Suprapubic skin (tissue), 4 donors: ENCODE measurements at regions not wholly inside any gene's neighbourhood (a gene's known extent, or its start where the extent isn't known, plus 50 kb on each side); places are given as distances from the start of the nearest gene placed in this dataset.

Source experiments
- DNase-seq, 2 donors: peaks; one replicate each; pipeline ENCODE4 v3.0.0-alpha.2; 2019; ENCODE audit warnings: low spot score in 2 of 2
- H3K27ac ChIP-seq: fragments of 200-600 bp; sonication (generic); one replicate; pipeline ENCODE4 v1.5.1; 2019
- H3K27me3 ChIP-seq: fragments of 200-600 bp; sonication (generic); one replicate; pipeline ENCODE4 v1.5.1; 2019
- H3K36me3 ChIP-seq: fragments of 200-600 bp; sonication (generic); one replicate; pipeline ENCODE4 v1.5.1; 2019
- H3K4me1 ChIP-seq: fragments of 200-600 bp; sonication (generic); one replicate; pipeline ENCODE4 v1.5.1; 2019
- H3K4me3 ChIP-seq: fragments of 200-600 bp; sonication (generic); one replicate; pipeline ENCODE4 v1.5.1; 2019; ENCODE audit warnings: mild to moderate bottlenecking
- H3K9me3 ChIP-seq: fragments of 200-600 bp; sonication (generic); one replicate; pipeline ENCODE4 v1.5.1; 2019
- EP300 ChIP-seq: sonication (generic); formaldehyde crosslinking; IDR thresholded peaks from one replicate; pipeline ENCODE4 v1.6.1; 2017; ENCODE audit warnings: antibody characterized with exemption
- POLR2A ChIP-seq, 2 donors: fragments of 450-650 bp; IDR thresholded peaks; one replicate each; pipeline ENCODE4 v1.6.1; 2017; ENCODE audit warnings: antibody characterized with exemption in 2 of 2, mild to moderate bottlenecking in 2 of 2, moderate library complexity in 2 of 2
- POLR2AphosphoS5 ChIP-seq, 3 donors: sonication (generic); formaldehyde crosslinking; IDR thresholded peaks; one replicate each; pipeline ENCODE4 v1.6.1; 2017; ENCODE audit warnings: antibody characterized with exemption in 3 of 3
- WGBS: methylation state at CpG from one replicate; pipeline ENCODE4 v1.1.5; 2018; 5-methylcytosine and 5-hydroxymethylcytosine counted together
- TF ChIP-seq, protein P1 (sequence below), 2 donors: fragments of 200-600 bp in 1 of 2; fragments of 450-650 bp in 1 of 2; sonication (generic) in 1 of 2; IDR thresholded peaks; one replicate each; pipeline ENCODE4 v1.5.1; 2016 to 2019; ENCODE audit warnings: antibody characterized with exemption in 2 of 2, mild to moderate bottlenecking in 1 of 2, moderate library complexity in 1 of 2

DNA sequence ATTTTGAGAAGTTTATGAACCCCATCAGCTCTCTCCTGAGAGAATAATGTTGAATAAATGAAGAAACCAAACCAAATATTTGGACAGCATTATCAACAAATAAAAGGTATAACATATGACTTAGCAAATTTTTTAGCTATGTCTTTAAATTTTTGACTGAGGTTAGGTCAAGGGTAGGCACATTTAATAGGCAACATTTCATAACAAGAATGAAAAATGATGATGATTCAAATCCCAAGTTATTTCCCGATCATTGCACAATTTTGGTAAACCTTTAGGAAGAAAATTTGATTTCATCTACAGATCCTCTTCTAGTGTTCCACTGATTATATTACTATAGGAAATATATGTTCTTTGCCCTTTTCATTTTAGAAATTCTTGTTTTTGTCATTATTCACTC lies 123.7 kb upstream of the TLR3 start:
- TF ChIP-seq, protein P1, sequence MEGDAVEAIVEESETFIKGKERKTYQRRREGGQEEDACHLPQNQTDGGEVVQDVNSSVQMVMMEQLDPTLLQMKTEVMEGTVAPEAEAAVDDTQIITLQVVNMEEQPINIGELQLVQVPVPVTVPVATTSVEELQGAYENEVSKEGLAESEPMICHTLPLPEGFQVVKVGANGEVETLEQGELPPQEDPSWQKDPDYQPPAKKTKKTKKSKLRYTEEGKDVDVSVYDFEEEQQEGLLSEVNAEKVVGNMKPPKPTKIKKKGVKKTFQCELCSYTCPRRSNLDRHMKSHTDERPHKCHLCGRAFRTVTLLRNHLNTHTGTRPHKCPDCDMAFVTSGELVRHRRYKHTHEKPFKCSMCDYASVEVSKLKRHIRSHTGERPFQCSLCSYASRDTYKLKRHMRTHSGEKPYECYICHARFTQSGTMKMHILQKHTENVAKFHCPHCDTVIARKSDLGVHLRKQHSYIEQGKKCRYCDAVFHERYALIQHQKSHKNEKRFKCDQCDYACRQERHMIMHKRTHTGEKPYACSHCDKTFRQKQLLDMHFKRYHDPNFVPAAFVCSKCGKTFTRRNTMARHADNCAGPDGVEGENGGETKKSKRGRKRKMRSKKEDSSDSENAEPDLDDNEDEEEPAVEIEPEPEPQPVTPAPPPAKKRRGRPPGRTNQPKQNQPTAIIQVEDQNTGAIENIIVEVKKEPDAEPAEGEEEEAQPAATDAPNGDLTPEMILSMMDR (IDR thresholded peaks at IDR 0.05): no peak
- TF ChIP-seq EP300 (no peak), POLR2AphosphoS5 (IDR thresholded peaks at IDR 0.05) (no peak), POLR2A (IDR thresholded peaks at IDR 0.05) (no peak)
- Histone ChIP-seq H3K4me3 (no peak overlapping the region), H3K27me3 (no peaks in the 10 kb centered on the region), H3K36me3 (no peaks in the 10 kb centered on the region), H3K4me1 (no peaks in the 10 kb centered on the region), H3K27ac (no peak overlapping the region), H3K9me3 (no peaks in the 10 kb centered on the region)
- DNase-seq: no peak
- WGBS: 81% methylated on average over 1 of the region's 1 CpG

DNA sequence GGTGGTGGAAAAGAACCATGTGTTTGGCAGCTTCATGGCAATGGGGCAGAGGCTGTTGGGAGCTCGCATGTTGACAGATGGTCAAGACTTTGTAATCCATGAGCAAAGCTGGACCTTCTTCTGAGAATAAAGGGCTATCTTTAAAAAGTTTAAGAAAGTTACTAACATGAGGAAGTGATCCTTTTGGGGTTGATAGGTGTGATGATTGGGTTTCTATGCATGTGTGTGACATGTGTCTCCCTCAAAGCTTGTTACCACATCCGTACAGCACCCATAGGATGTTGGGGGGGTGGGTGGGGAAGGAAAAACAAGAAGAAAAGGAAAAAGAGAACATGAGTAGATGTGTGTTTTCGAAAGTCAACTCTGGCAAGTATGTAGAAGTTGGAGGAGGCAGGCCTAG lies 123.0 kb upstream of the TLR3 start:
- TF ChIP-seq, protein P1 (IDR thresholded peaks at IDR 0.05): no peak
- TF ChIP-seq POLR2AphosphoS5 (IDR thresholded peaks at IDR 0.05): no peak
- no peak for TF ChIP-seq EP300
- no peaks in the 10 kb centered on the region for H3K9me3 ChIP-seq
- 79% methylated on average over 3 of the region's 3 CpGs for WGBS

DNA sequence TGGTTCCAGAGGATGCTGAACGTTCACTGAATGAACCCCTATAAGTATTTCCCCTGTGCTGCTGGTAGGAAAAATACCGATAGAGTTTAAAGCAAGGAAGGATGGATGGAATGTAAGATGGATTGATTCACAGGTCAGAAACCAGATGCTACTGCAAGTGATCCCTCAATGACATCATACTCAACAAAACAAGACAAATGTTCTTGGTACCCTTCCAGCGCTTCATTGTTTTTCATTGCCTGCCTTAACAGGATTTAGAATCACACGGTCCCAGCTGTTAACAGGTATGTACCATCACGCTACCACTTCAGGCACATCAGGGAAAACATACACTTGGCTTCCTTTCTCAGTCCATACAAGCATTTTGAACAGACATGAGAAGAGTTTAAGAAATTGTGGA lies 118.1 kb upstream of the TLR3 start:
- Histone ChIP-seq H3K27me3 (peaks cover under 1% of the 10 kb centered on the region), H3K9me3 (no peaks in the 10 kb centered on the region), H3K4me1 (no peaks in the 10 kb centered on the region), H3K4me3 (no peak overlapping the region), H3K36me3 (no peaks in the 10 kb centered on the region), H3K27ac (no peak overlapping the region)
- DNase-seq: no peak
- 50% methylated on average over 5 of the region's 5 CpGs for whole genome bisulfite sequencing
- TF ChIP-seq POLR2AphosphoS5 (IDR thresholded peaks at IDR 0.05) (no peak), POLR2A (IDR thresholded peaks at IDR 0.05) (no peak), EP300 (no peak)
- TF ChIP-seq, protein P1 (IDR thresholded peaks at IDR 0.05): no peak

More for the DNA sequence above, 123.0 kb upstream of the TLR3 start:
- Histone ChIP-seq H3K36me3 (no peaks in the 10 kb centered on the region), H3K4me3 (no peak overlapping the region), H3K27me3 (no peaks in the 10 kb centered on the region), H3K4me1 (no peaks in the 10 kb centered on the region), H3K27ac (no peak overlapping the region)
- DNase-seq: no peak

DNA sequence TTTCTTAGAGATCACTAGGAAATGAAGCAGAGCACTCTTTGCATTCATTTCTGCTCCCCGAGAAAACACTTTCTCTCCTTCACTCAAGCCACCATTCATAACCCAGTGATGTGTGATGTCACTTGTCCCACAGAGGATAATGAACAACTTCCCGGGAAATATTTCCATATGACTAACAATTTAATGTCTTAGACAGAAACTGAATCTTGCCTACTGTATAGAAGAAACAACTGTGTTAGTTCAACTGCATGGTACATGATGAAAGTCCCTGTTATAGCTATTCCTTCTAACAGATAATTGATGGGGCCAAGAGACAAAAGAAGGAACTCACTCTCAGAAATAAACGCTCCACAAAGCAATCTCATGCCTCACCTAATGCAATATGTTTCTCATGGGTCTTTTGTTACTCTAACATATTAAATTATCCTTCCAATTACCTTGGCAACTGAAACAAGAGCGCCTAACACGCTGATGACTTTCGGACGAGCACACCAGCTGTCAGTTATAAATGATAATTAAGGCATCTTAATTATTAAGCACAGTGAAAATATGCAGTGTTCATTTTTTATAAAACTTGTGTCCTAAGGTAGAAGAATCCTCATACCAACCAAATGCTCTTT lies 113.7 kb upstream of the TLR3 start:
- no peaks in the 10 kb centered on the region for H3K9me3 ChIP-seq
- H3K36me3 ChIP-seq: no peaks in the 10 kb centered on the region
- H3K4me3 ChIP-seq: no peak overlapping the region

DNA sequence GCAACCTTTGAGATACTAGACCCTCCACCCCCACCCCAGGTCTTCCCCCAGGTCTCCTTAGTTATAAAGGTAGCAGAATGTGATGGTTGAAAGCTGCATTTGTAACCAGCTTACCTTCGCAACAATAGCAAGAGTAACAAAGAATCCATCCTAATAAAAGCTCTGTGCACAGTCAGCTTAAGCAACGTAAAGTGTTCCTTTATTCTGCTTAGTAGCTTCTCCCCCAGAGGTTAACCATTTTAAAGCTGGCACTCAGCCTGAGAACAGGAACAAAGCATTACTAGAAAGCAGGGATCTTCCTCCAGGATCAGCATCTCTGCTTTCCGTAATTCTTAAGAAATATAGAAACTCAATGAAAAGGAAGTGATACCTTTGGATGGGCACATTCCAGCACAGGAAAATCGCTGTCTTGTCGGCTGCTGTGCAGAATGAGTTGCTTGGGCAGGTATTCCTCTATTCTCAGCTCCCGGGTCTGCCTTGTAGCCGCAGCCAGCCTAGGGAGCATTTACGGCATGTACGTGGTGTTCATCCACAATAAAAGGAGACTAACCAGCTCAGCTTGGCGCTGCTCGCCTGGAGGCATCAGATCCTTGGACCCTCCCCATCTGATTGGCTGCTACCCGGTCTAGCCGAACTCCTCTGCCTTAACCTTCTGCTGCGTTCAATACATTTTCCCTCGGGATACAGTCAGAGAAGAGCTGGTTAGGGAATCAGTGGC lies 113.0 kb upstream of the TLR3 start:
- Histone ChIP-seq H3K4me3 (no peak overlapping the region), H3K9me3 (no peaks in the 10 kb centered on the region), H3K4me1 (peaks cover 3% of the 10 kb centered on the region), H3K27ac (no peak overlapping the region), H3K36me3 (no peaks in the 10 kb centered on the region), H3K27me3 (peaks cover 2% of the 10 kb centered on the region)
- no peak for DNase-seq
- 42% methylated on average over 15 of the region's 15 CpGs for WGBS
- TF ChIP-seq POLR2AphosphoS5 (IDR thresholded peaks at IDR 0.05) (no peak), POLR2A (IDR thresholded peaks at IDR 0.05) (no peak)

More for the DNA sequence above, 113.7 kb upstream of the TLR3 start:
- no peak overlapping the region for H3K27ac ChIP-seq
- peaks cover 3% of the 10 kb centered on the region for H3K4me1 ChIP-seq
- WGBS: 77% methylated on average over 7 of the region's 7 CpGs
- TF ChIP-seq POLR2A (IDR thresholded peaks at IDR 0.05): no peak
- TF ChIP-seq, protein P1 (IDR thresholded peaks at IDR 0.05): no peak
- TF ChIP-seq EP300: no peak
- no peak for TF ChIP-seq POLR2AphosphoS5 (IDR thresholded peaks at IDR 0.05)
- DNase-seq: no peak
- peaks cover 2% of the 10 kb centered on the region for H3K27me3 ChIP-seq
